ENCODE measurements at regions not wholly inside any gene's neighbourhood (a gene's known extent, or its start where the extent isn't known, plus 50 kb on each side); places are given as distances from the start of the nearest gene placed in this dataset.
A peak's percentile ranks its signal among the peaks of the same experiment; 100 is the strongest.

- no peak for DNase-seq
Measured at GRCh38 chr13:73697166-73697565, 437.0 kb downstream of the KLF12 start.

- DNase-seq: no peak
Measured at GRCh38 chr13:73696713-73697112, 437.5 kb downstream of the KLF12 start.

GRCh38 chr13:73696271-73696670 is 437.9 kb downstream of the KLF12 start:
- no peak for DNase-seq

GRCh38 chr13:73695325-73695724 is 438.9 kb downstream of the KLF12 start:
- DNase-seq: no peak

GRCh38 chr13:73693215-73693614 is 441.0 kb downstream of the KLF12 start:
- no peak for DNase-seq

GRCh38 chr13:73691891-73692290 is 442.3 kb downstream of the KLF12 start:
- no peak for DNase-seq

GRCh38 chr13:73687929-73688328 is 446.3 kb downstream of the KLF12 start:
- no peak for DNase-seq

- no peak for DNase-seq
Measured at GRCh38 chr13:73687087-73687486, 447.1 kb downstream of the KLF12 start.

- no peak for DNase-seq
Measured at GRCh38 chr13:73684750-73685149, 449.5 kb downstream of the KLF12 start.

GRCh38 chr13:73684286-73684685 is 449.9 kb downstream of the KLF12 start:
- DNase-seq: no peak

- no peak for DNase-seq
Measured at GRCh38 chr13:73683746-73684145, 450.5 kb downstream of the KLF12 start.

- no peak for DNase-seq
Measured at GRCh38 chr13:73681779-73682178, 452.4 kb downstream of the KLF12 start.

GRCh38 chr13:73681015-73681414 is 453.2 kb downstream of the KLF12 start:
- no peak for DNase-seq

GRCh38 chr13:73677048-73677601 is 457.1 kb downstream of the KLF12 start:
- DNase-seq: no peak

- DNase-seq: no peak
Measured at GRCh38 chr13:73676550-73677047, 457.6 kb downstream of the KLF12 start.

- DNase-seq: no peak
Measured at GRCh38 chr13:73675821-73676220, 458.4 kb downstream of the KLF12 start.

- no peak for DNase-seq
Measured at GRCh38 chr13:73674570-73674969, 459.6 kb downstream of the KLF12 start.

- DNase-seq: no peak
Measured at GRCh38 chr13:73673931-73674330, 460.3 kb downstream of the KLF12 start.

GRCh38 chr13:73672492-73672891 is 461.7 kb downstream of the KLF12 start:
- DNase-seq: no peak

- DNase-seq: no peak
Measured at GRCh38 chr13:73671732-73672131, 462.5 kb downstream of the KLF12 start.

GRCh38 chr13:73671011-73671410 is 463.2 kb downstream of the KLF12 start:
- no peak for DNase-seq

- no peak for DNase-seq
Measured at GRCh38 chr13:73667756-73668155, 466.4 kb downstream of the KLF12 start.

- peak; percentile 77 to 94 for DNase-seq
Measured at GRCh38 chr13:73665261-73665660, 468.9 kb downstream of the KLF12 start.

GRCh38 chr13:73664851-73665250 is 469.4 kb downstream of the KLF12 start:
- DNase-seq: peak in 1 of 2 experiments; percentile 94

GRCh38 chr13:73662833-73663232 is 471.4 kb downstream of the KLF12 start:
- no peak for DNase-seq
